ENCODE measurements at regions not wholly inside any gene's neighbourhood (a gene's known extent, or its start where the extent isn't known, plus 50 kb on each side); places are given as distances from the start of the nearest gene placed in this dataset.
"Not testable (repeated sequence)": the region's sequence is repeated elsewhere in the genome, so short reads cannot be mapped to it uniquely, and the experiment has no call there.

- H3K27me3 ChIP-seq (ENCODE audit: control insufficient read depth, insufficient read depth, low read length) = no peaks in the 10 kb centered on the region
- H3K4me3 ChIP-seq (ENCODE audit: low read depth, low read length) = no peak overlapping the region
- H3K9ac ChIP-seq (ENCODE audit: low read depth, low read length) = no peak overlapping the region
- H3K9me3 ChIP-seq (ENCODE audit: control insufficient read depth, insufficient read depth, low read length) = no peaks in the 10 kb centered on the region
- H3K36me3 ChIP-seq (ENCODE audit: control insufficient read depth, insufficient read depth, low read length) = no peaks in the 10 kb centered on the region
- H3K4me1 ChIP-seq (ENCODE audit: control insufficient read depth, insufficient read depth, low read length) = no peaks in the 10 kb centered on the region
Observed at GRCh38 chr11:92168936-92169335, 55.7 kb upstream of the FAT3 start.

- Histone ChIP-seq H3K36me3 (ENCODE audit: control insufficient read depth, insufficient read depth, low read length) (no peaks in the 10 kb centered on the region), H3K4me1 (ENCODE audit: control insufficient read depth, insufficient read depth, low read length) (no peaks in the 10 kb centered on the region), H3K4me3 (ENCODE audit: low read depth, low read length) (no peak overlapping the region), H3K27me3 (ENCODE audit: control insufficient read depth, insufficient read depth, low read length) (no peaks in the 10 kb centered on the region), H3K9me3 (ENCODE audit: control insufficient read depth, insufficient read depth, low read length) (no peaks in the 10 kb centered on the region), H3K9ac (ENCODE audit: low read depth, low read length) (no peak overlapping the region)
Observed at GRCh38 chr11:92167571-92167970, 57.0 kb upstream of the FAT3 start.

- Histone ChIP-seq H3K9ac (ENCODE audit: low read depth, low read length) (no peak overlapping the region), H3K4me1 (ENCODE audit: control insufficient read depth, insufficient read depth, low read length) (no peaks in the 10 kb centered on the region), H3K4me3 (ENCODE audit: low read depth, low read length) (no peak overlapping the region), H3K36me3 (ENCODE audit: control insufficient read depth, insufficient read depth, low read length) (no peaks in the 10 kb centered on the region), H3K27me3 (ENCODE audit: control insufficient read depth, insufficient read depth, low read length) (no peaks in the 10 kb centered on the region), H3K9me3 (ENCODE audit: control insufficient read depth, insufficient read depth, low read length) (no peaks in the 10 kb centered on the region)
Observed at GRCh38 chr11:92166335-92166734, 58.3 kb upstream of the FAT3 start.

- H3K9ac ChIP-seq (ENCODE audit: low read depth, low read length) = no peak overlapping the region
- H3K4me3 ChIP-seq (ENCODE audit: low read depth, low read length) = no peak overlapping the region
- no peaks in the 10 kb centered on the region for H3K9me3 ChIP-seq (ENCODE audit: control insufficient read depth, insufficient read depth, low read length)
- H3K4me1 ChIP-seq (ENCODE audit: control insufficient read depth, insufficient read depth, low read length) = no peaks in the 10 kb centered on the region
- H3K36me3 ChIP-seq (ENCODE audit: control insufficient read depth, insufficient read depth, low read length) = no peaks in the 10 kb centered on the region
- H3K27me3 ChIP-seq (ENCODE audit: control insufficient read depth, insufficient read depth, low read length) = no peaks in the 10 kb centered on the region
Observed at GRCh38 chr11:92163879-92164278, 60.7 kb upstream of the FAT3 start.

GRCh38 chr11:92162776-92163175, 61.8 kb upstream of the FAT3 start:
- H3K4me3 ChIP-seq (ENCODE audit: low read depth, low read length) = no peak overlapping the region
- H3K9ac ChIP-seq (ENCODE audit: low read depth, low read length) = no peak overlapping the region
- no peaks in the 10 kb centered on the region for H3K27me3 ChIP-seq (ENCODE audit: control insufficient read depth, insufficient read depth, low read length)
- no peaks in the 10 kb centered on the region for H3K4me1 ChIP-seq (ENCODE audit: control insufficient read depth, insufficient read depth, low read length)
- H3K36me3 ChIP-seq (ENCODE audit: control insufficient read depth, insufficient read depth, low read length) = no peaks in the 10 kb centered on the region
- no peaks in the 10 kb centered on the region for H3K9me3 ChIP-seq (ENCODE audit: control insufficient read depth, insufficient read depth, low read length)

- Histone ChIP-seq H3K4me1 (ENCODE audit: control insufficient read depth, insufficient read depth, low read length) (no peaks in the 10 kb centered on the region), H3K9ac (ENCODE audit: low read depth, low read length) (no peak overlapping the region), H3K4me3 (ENCODE audit: low read depth, low read length) (no peak overlapping the region), H3K27me3 (ENCODE audit: control insufficient read depth, insufficient read depth, low read length) (no peaks in the 10 kb centered on the region), H3K9me3 (ENCODE audit: control insufficient read depth, insufficient read depth, low read length) (no peaks in the 10 kb centered on the region), H3K36me3 (ENCODE audit: control insufficient read depth, insufficient read depth, low read length) (no peaks in the 10 kb centered on the region)
Observed at GRCh38 chr11:92159931-92160330, 64.7 kb upstream of the FAT3 start.

- not testable (repeated sequence) for H3K4me1 ChIP-seq (ENCODE audit: control insufficient read depth, insufficient read depth, low read length); H3K4me3 ChIP-seq (ENCODE audit: low read depth, low read length); H3K36me3 ChIP-seq (ENCODE audit: control insufficient read depth, insufficient read depth, low read length); H3K9me3 ChIP-seq (ENCODE audit: control insufficient read depth, insufficient read depth, low read length); H3K9ac ChIP-seq (ENCODE audit: low read depth, low read length); H3K27me3 ChIP-seq (ENCODE audit: control insufficient read depth, insufficient read depth, low read length)
Observed at GRCh38 chr11:92157390-92157789, 67.2 kb upstream of the FAT3 start.

- H3K36me3 ChIP-seq (ENCODE audit: control insufficient read depth, insufficient read depth, low read length) = no peaks in the 10 kb centered on the region
- H3K9ac ChIP-seq (ENCODE audit: low read depth, low read length) = no peak overlapping the region
- H3K9me3 ChIP-seq (ENCODE audit: control insufficient read depth, insufficient read depth, low read length) = no peaks in the 10 kb centered on the region
- H3K4me3 ChIP-seq (ENCODE audit: low read depth, low read length) = no peak overlapping the region
- H3K4me1 ChIP-seq (ENCODE audit: control insufficient read depth, insufficient read depth, low read length) = peaks cover 11% of the 10 kb centered on the region
- no peaks in the 10 kb centered on the region for H3K27me3 ChIP-seq (ENCODE audit: control insufficient read depth, insufficient read depth, low read length)
Observed at GRCh38 chr11:92154611-92155010, 70.0 kb upstream of the FAT3 start.

GRCh38 chr11:92154110-92154509, 70.5 kb upstream of the FAT3 start:
- Histone ChIP-seq H3K9ac (ENCODE audit: low read depth, low read length) (no peak overlapping the region), H3K27me3 (ENCODE audit: control insufficient read depth, insufficient read depth, low read length) (no peaks in the 10 kb centered on the region), H3K4me1 (ENCODE audit: control insufficient read depth, insufficient read depth, low read length) (peaks cover 11% of the 10 kb centered on the region), H3K9me3 (ENCODE audit: control insufficient read depth, insufficient read depth, low read length) (no peaks in the 10 kb centered on the region), H3K4me3 (ENCODE audit: low read depth, low read length) (no peak overlapping the region), H3K36me3 (ENCODE audit: control insufficient read depth, insufficient read depth, low read length) (no peaks in the 10 kb centered on the region)

GRCh38 chr11:92153542-92153941, 71.1 kb upstream of the FAT3 start:
- no peaks in the 10 kb centered on the region for H3K9me3 ChIP-seq (ENCODE audit: control insufficient read depth, insufficient read depth, low read length)
- no peak overlapping the region for H3K9ac ChIP-seq (ENCODE audit: low read depth, low read length)
- peaks cover 11% of the 10 kb centered on the region for H3K4me1 ChIP-seq (ENCODE audit: control insufficient read depth, insufficient read depth, low read length)
- H3K27me3 ChIP-seq (ENCODE audit: control insufficient read depth, insufficient read depth, low read length) = no peaks in the 10 kb centered on the region
- H3K36me3 ChIP-seq (ENCODE audit: control insufficient read depth, insufficient read depth, low read length) = no peaks in the 10 kb centered on the region
- H3K4me3 ChIP-seq (ENCODE audit: low read depth, low read length) = no peak overlapping the region

GRCh38 chr11:92152245-92152644, 72.4 kb upstream of the FAT3 start:
- no peaks in the 10 kb centered on the region for H3K36me3 ChIP-seq (ENCODE audit: control insufficient read depth, insufficient read depth, low read length)
- no peaks in the 10 kb centered on the region for H3K9me3 ChIP-seq (ENCODE audit: control insufficient read depth, insufficient read depth, low read length)
- H3K9ac ChIP-seq (ENCODE audit: low read depth, low read length) = no peak overlapping the region
- no peaks in the 10 kb centered on the region for H3K27me3 ChIP-seq (ENCODE audit: control insufficient read depth, insufficient read depth, low read length)
- H3K4me1 ChIP-seq (ENCODE audit: control insufficient read depth, insufficient read depth, low read length) = peaks cover 11% of the 10 kb centered on the region
- H3K4me3 ChIP-seq (ENCODE audit: low read depth, low read length) = no peak overlapping the region

- H3K4me3 ChIP-seq (ENCODE audit: low read depth, low read length) = no peak overlapping the region
- H3K9me3 ChIP-seq (ENCODE audit: control insufficient read depth, insufficient read depth, low read length) = no peaks in the 10 kb centered on the region
- peaks cover 11% of the 10 kb centered on the region for H3K4me1 ChIP-seq (ENCODE audit: control insufficient read depth, insufficient read depth, low read length)
- no peaks in the 10 kb centered on the region for H3K27me3 ChIP-seq (ENCODE audit: control insufficient read depth, insufficient read depth, low read length)
- no peaks in the 10 kb centered on the region for H3K36me3 ChIP-seq (ENCODE audit: control insufficient read depth, insufficient read depth, low read length)
- no peak overlapping the region for H3K9ac ChIP-seq (ENCODE audit: low read depth, low read length)
Observed at GRCh38 chr11:92149996-92150395, 74.6 kb upstream of the FAT3 start.

- Histone ChIP-seq H3K9me3 (ENCODE audit: control insufficient read depth, insufficient read depth, low read length) (no peaks in the 10 kb centered on the region), H3K36me3 (ENCODE audit: control insufficient read depth, insufficient read depth, low read length) (no peaks in the 10 kb centered on the region), H3K4me1 (ENCODE audit: control insufficient read depth, insufficient read depth, low read length) (no peaks in the 10 kb centered on the region), H3K9ac (ENCODE audit: low read depth, low read length) (no peak overlapping the region), H3K27me3 (ENCODE audit: control insufficient read depth, insufficient read depth, low read length) (no peaks in the 10 kb centered on the region), H3K4me3 (ENCODE audit: low read depth, low read length) (no peak overlapping the region)
Observed at GRCh38 chr11:92141725-92142124, 82.9 kb upstream of the FAT3 start.
